ENCODE measurements at regions not wholly inside any gene's neighbourhood (a gene's known extent, or its start where the extent isn't known, plus 50 kb on each side); places are given as distances from the start of the nearest gene placed in this dataset.

DNA sequence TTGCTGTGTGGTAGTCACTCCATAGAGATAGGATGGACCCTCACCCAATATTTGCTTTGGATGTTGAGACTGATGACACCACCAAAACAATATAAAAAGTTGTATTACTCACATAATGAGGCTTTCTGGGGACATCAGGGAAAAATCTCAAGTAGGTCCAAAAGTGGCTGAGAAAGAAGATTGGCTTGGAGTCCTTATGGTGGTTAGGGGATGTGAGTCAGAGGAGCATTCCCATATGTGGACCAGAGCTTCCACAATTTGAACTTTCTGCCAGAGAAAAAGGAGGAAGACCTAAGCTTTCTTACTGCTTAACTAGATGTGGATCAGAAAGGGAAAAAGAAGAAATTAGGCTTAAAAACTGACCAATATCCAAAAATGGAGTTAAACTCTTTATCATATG is 460.5 kb downstream of the SH3BGRL start:
- TF ChIP-seq, protein P1, sequence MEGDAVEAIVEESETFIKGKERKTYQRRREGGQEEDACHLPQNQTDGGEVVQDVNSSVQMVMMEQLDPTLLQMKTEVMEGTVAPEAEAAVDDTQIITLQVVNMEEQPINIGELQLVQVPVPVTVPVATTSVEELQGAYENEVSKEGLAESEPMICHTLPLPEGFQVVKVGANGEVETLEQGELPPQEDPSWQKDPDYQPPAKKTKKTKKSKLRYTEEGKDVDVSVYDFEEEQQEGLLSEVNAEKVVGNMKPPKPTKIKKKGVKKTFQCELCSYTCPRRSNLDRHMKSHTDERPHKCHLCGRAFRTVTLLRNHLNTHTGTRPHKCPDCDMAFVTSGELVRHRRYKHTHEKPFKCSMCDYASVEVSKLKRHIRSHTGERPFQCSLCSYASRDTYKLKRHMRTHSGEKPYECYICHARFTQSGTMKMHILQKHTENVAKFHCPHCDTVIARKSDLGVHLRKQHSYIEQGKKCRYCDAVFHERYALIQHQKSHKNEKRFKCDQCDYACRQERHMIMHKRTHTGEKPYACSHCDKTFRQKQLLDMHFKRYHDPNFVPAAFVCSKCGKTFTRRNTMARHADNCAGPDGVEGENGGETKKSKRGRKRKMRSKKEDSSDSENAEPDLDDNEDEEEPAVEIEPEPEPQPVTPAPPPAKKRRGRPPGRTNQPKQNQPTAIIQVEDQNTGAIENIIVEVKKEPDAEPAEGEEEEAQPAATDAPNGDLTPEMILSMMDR (IDR thresholded peaks at IDR 0.05; ENCODE audit: low read depth, low read length): no peak
- TF ChIP-seq MYC (IDR thresholded peaks at IDR 0.05; ENCODE audit: low read depth, low read length): no peak
- TF ChIP-seq, protein P2, sequence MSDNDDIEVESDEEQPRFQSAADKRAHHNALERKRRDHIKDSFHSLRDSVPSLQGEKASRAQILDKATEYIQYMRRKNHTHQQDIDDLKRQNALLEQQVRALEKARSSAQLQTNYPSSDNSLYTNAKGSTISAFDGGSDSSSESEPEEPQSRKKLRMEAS (IDR thresholded peaks at IDR 0.05; ENCODE audit: low read depth, low read length): no peak
- TF ChIP-seq POLR2A (IDR thresholded peaks at IDR 0.05; ENCODE audit: extremely low read depth, insufficient read length): no peak
